H9 (cell line): ENCODE measurements at regions not wholly inside any gene's neighbourhood (a gene's known extent, or its start where the extent isn't known, plus 50 kb on each side); places are given as distances from the start of the nearest gene placed in this dataset.

Experiments used
- DNase-seq: peaks from one replicate; pipeline ENCODE4 v3.0.0-alpha.2; 2017
- H2AFZ ChIP-seq: one replicate; pipeline ENCODE4 v1.6.1; 2013; ENCODE audit warnings: mild to moderate bottlenecking, low read length, control low read depth, moderate library complexity
- H2AK5ac ChIP-seq: 2 replicates; pipeline ENCODE4 v1.6.1; 2013; ENCODE audit warnings: low read length, control low read depth, mixed read lengths; ENCODE audit not compliant: insufficient read length
- H2BK120ac ChIP-seq: one replicate; pipeline ENCODE4 v1.6.1; 2013; ENCODE audit warnings: low read depth, mild to moderate bottlenecking, low read length, control low read depth, inconsistent platforms; ENCODE audit not compliant: poor library complexity, severe bottlenecking
- H2BK12ac ChIP-seq: 2 replicates; pipeline ENCODE4 v1.6.1; 2013; ENCODE audit warnings: low read length, control low read depth, mixed read lengths, low read depth; ENCODE audit not compliant: insufficient read length
- H2BK15ac ChIP-seq: 2 replicates; pipeline ENCODE4 v1.6.1; 2013; ENCODE audit warnings: low read depth, low read length, control low read depth
- H2BK20ac ChIP-seq: one replicate; pipeline ENCODE4 v1.6.1; 2013; ENCODE audit warnings: low read depth, mild to moderate bottlenecking, low read length, control low read depth, inconsistent platforms; ENCODE audit not compliant: poor library complexity, severe bottlenecking
- H2BK5ac ChIP-seq: 2 replicates; pipeline ENCODE4 v1.6.1; 2013; ENCODE audit warnings: low read length, control low read depth, mixed read lengths; ENCODE audit not compliant: insufficient read length
- H3K14ac ChIP-seq: 2 replicates; pipeline ENCODE4 v1.6.1; 2013; ENCODE audit warnings: low read length, control low read depth; ENCODE audit not compliant: insufficient read depth
- H3K18ac ChIP-seq: 2 replicates; pipeline ENCODE4 v1.6.1; 2013; ENCODE audit warnings: low read depth, mild to moderate bottlenecking, mixed read lengths, low read length, control low read depth; ENCODE audit not compliant: insufficient read length
- H3K23ac ChIP-seq: 2 replicates; pipeline ENCODE4 v1.6.1; 2013; ENCODE audit warnings: low read length, control low read depth, mixed read lengths, low read depth; ENCODE audit not compliant: insufficient read length
- H3K23me2 ChIP-seq: 2 replicates; pipeline ENCODE4 v1.6.1; 2013; ENCODE audit warnings: low read depth, mild to moderate bottlenecking, mixed read lengths, low read length, control low read depth; ENCODE audit not compliant: insufficient read length, poor library complexity, severe bottlenecking
- H3K27ac ChIP-seq: 2 replicates; pipeline ENCODE4 v1.5.1; 2013; ENCODE audit warnings: low read length, control low read depth, mixed read lengths, low read depth; ENCODE audit not compliant: insufficient read length
- H3K27me3 ChIP-seq: 2 replicates; pipeline ENCODE4 v1.6.1; 2013; ENCODE audit warnings: low read length, control low read depth, inconsistent platforms; ENCODE audit not compliant: insufficient read depth
- H3K4ac ChIP-seq: 2 replicates; pipeline ENCODE4 v1.6.1; 2013; ENCODE audit warnings: low read depth, mild to moderate bottlenecking, control low read depth, inconsistent platforms, low read length, moderate library complexity
- H3K4me1 ChIP-seq: 2 replicates; pipeline ENCODE4 v1.6.1; 2013; ENCODE audit warnings: low read length, control low read depth, inconsistent platforms; ENCODE audit not compliant: insufficient read depth
- H3K4me2 ChIP-seq: 2 replicates; pipeline ENCODE4 v1.6.1; 2013; ENCODE audit warnings: low read length, control low read depth, mixed read lengths; ENCODE audit not compliant: insufficient read length, insufficient read depth
- H3K56ac ChIP-seq: 2 replicates; pipeline ENCODE4 v1.6.1; 2013; ENCODE audit warnings: low read depth, mild to moderate bottlenecking, mixed read lengths, low read length, control low read depth; ENCODE audit not compliant: insufficient read length
- H3K79me1 ChIP-seq: 2 replicates; pipeline ENCODE4 v1.6.1; 2013; ENCODE audit warnings: low read depth, mild to moderate bottlenecking, moderate library complexity, low read length, control low read depth, inconsistent platforms; ENCODE audit not compliant: insufficient read depth, poor library complexity, severe bottlenecking
- H3K79me2 ChIP-seq: 2 replicates; pipeline ENCODE4 v1.6.1; 2013; ENCODE audit warnings: low read length, control low read depth, inconsistent platforms; ENCODE audit not compliant: insufficient read depth
- H3K9ac ChIP-seq: 2 replicates; pipeline ENCODE4 v1.6.1; 2013; ENCODE audit warnings: low read length, control low read depth, mixed read lengths; ENCODE audit not compliant: insufficient read length; ENCODE audit errors: extremely low read depth
- H3K9me3 ChIP-seq: one replicate; pipeline ENCODE4 v1.6.1; 2013; ENCODE audit warnings: low read depth, low read length, inconsistent platforms; ENCODE audit not compliant: control insufficient read depth
- H3T11ph ChIP-seq: one replicate; pipeline ENCODE4 v1.6.1; 2013; ENCODE audit warnings: mild to moderate bottlenecking, low read length, control low read depth, inconsistent platforms
- H4K20me1 ChIP-seq: one replicate; pipeline ENCODE4 v1.6.1; 2013; ENCODE audit not compliant: control insufficient read depth, insufficient read length, insufficient read depth
- H4K5ac ChIP-seq: 2 replicates; pipeline ENCODE4 v1.6.1; 2013; ENCODE audit warnings: low read depth, mild to moderate bottlenecking, mixed read lengths, low read length, control low read depth; ENCODE audit not compliant: insufficient read length
- H4K8ac ChIP-seq: replicated peaks from 2 replicates; pipeline ENCODE4 v1.6.1; 2013; ENCODE audit warnings: low read length, control low read depth, mixed read lengths, low read depth; ENCODE audit not compliant: insufficient read length
- H4K91ac ChIP-seq: 2 replicates; pipeline ENCODE4 v1.6.1; 2013; ENCODE audit warnings: low read depth, mild to moderate bottlenecking, moderate library complexity, mixed read lengths, low read length, control low read depth; ENCODE audit not compliant: insufficient read length
- H3K27ac Mint-ChIP-seq, 3 experiments: 2 replicates in 2 of 3; 3 replicates in 1 of 3; pipeline ENCODE4 v1.8.0; 2020 to 2021; ENCODE audit warnings: mixed read lengths in 3 of 3, mild to moderate bottlenecking in 1 of 3, moderate library complexity in 1 of 3
- H3K27me3 Mint-ChIP-seq: 2 replicates; pipeline ENCODE4 v1.8.0; 2021; ENCODE audit warnings: low read depth, mild to moderate bottlenecking, moderate library complexity, mixed read lengths
- H3K36me3 Mint-ChIP-seq, 3 experiments: 2 replicates in 2 of 3; 3 replicates in 1 of 3; pipeline ENCODE4 v1.8.0; 2020 to 2021; ENCODE audit warnings: low read depth in 3 of 3, mixed read lengths in 3 of 3; ENCODE audit not compliant: insufficient read depth in 1 of 3
- H3K4me1 Mint-ChIP-seq, 2 experiments: 2 replicates each; pipeline ENCODE4 v1.8.0; 2020; ENCODE audit warnings: mixed read lengths in 2 of 2
- H3K4me3 Mint-ChIP-seq, 2 experiments: 2 replicates in 1 of 2; 3 replicates in 1 of 2; pipeline ENCODE4 v1.8.0; 2020 to 2021; ENCODE audit warnings: mild to moderate bottlenecking in 2 of 2, mixed read lengths in 2 of 2, moderate library complexity in 1 of 2
- H3K9me3 Mint-ChIP-seq, 2 experiments: 2 replicates in 1 of 2; 3 replicates in 1 of 2; pipeline ENCODE4 v1.8.0; 2020; ENCODE audit warnings: mild to moderate bottlenecking in 2 of 2, mixed read lengths in 2 of 2, moderate library complexity in 1 of 2
- CTCF ChIP-seq: fragments of 200-600 bp; sonication (generic); conservative IDR thresholded peaks from 3 replicates; pipeline ENCODE4 v1.8.0; 2021; ENCODE audit warnings: antibody characterized with exemption, mild to moderate bottlenecking
- WGBS: extraction: QIAGEN DNeasy Blood & Tissue Kit; methylation state at CpG from one replicate; pipeline ENCODE4 v1.1.7; 2013; ENCODE audit warnings: missing lambda C conversion rate, low lambda C conversion rate, mixed read lengths; ENCODE audit not compliant: insufficient read length; ENCODE audit errors: extremely low coverage; 5-methylcytosine and 5-hydroxymethylcytosine counted together

DNA sequence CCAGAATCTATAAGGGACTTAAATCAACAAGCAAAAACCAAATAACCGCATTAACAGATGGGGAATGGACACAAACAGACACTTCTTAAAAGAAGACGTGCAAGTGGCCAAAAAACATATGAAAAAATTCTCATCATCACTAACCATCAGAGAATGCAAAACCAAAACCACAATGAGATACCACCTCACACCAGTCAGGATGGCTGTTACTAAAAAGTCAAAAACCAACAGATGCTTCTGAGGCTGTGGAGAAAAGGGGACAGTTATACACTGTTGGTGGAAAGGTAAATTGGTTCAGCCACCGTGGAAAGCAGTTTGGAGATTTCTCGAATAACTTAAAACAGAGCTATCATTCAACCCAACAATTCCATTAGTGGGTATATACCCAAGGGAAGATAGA lies 124.9 kb upstream of the OLIG2 start:
- no peak overlapping the region for H2BK120ac ChIP-seq
- no peak overlapping the region for H3T11ph ChIP-seq
- H3K9me3 ChIP-seq: no peaks in the 10 kb centered on the region
- H3K27ac Mint-ChIP-seq: no peak overlapping the region
- H2BK5ac ChIP-seq: no peak overlapping the region
- no peak overlapping the region for H3K4ac ChIP-seq
- no peaks in the 10 kb centered on the region for H3K4me1 Mint-ChIP-seq
- H3K27me3 ChIP-seq: no peaks in the 10 kb centered on the region
- no peak overlapping the region for H3K27ac ChIP-seq
- H3K9me3 Mint-ChIP-seq: no peaks in the 10 kb centered on the region
- no peak overlapping the region for H4K91ac ChIP-seq
- no peak overlapping the region for H3K14ac ChIP-seq
- no peaks in the 10 kb centered on the region for H4K20me1 ChIP-seq
- no peak overlapping the region for H4K8ac ChIP-seq
- no peak overlapping the region for H2AK5ac ChIP-seq
- H2BK20ac ChIP-seq: no peak overlapping the region
- H3K36me3 Mint-ChIP-seq: no peaks in the 10 kb centered on the region
- H3K4me2 ChIP-seq: no peak overlapping the region
- no peak overlapping the region for H2AFZ ChIP-seq
- H3K9ac ChIP-seq: no peak overlapping the region
- H3K23me2 ChIP-seq: no peaks in the 10 kb centered on the region
- no peak overlapping the region for H2BK15ac ChIP-seq
- H3K56ac ChIP-seq: no peak overlapping the region
- H3K4me3 Mint-ChIP-seq: no peak overlapping the region
- H3K4me1 ChIP-seq: no peaks in the 10 kb centered on the region
- no peak overlapping the region for H2BK12ac ChIP-seq
- H3K27me3 Mint-ChIP-seq: peaks cover 19% of the 10 kb centered on the region
- no peak for DNase-seq
- H3K79me2 ChIP-seq: no peaks in the 10 kb centered on the region
- no peak overlapping the region for H3K23ac ChIP-seq
- no peak overlapping the region for H4K5ac ChIP-seq
- no peak overlapping the region for H3K18ac ChIP-seq
- no peaks in the 10 kb centered on the region for H3K79me1 ChIP-seq
- TF ChIP-seq CTCF: no peak
- WGBS: no CpG with 5 or more reads among the region's 4 CpGs
